H1 (cell line): ENCODE measurements at regions not wholly inside any gene's neighbourhood (a gene's known extent, or its start where the extent isn't known, plus 50 kb on each side); places are given as distances from the start of the nearest gene placed in this dataset.

Experiments used
- CTCF ChIA-PET: fragments of 300-600 bp; sonication (Branson Sonifier 250); formaldehyde crosslinking; loops from one replicate; lab custom pipeline; 2021; ENCODE audit not compliant: partially characterized antibody; lab: Charles Lee
- POLR2A ChIA-PET: fragments of 300-600 bp; sonication (Branson Sonifier 250); formaldehyde crosslinking; loops from one replicate; lab custom pipeline; 2021; ENCODE audit warnings: inconsistent platforms; ENCODE audit not compliant: partially characterized antibody; lab: Charles Lee
- DNase-seq, 2 experiments: peaks; one replicate each; pipeline versions ENCODE4 v3.0.0 to v3.0.0-alpha.2; 2010 to 2022; ENCODE audit warnings: low spot score in 2 of 2, low read depth in 1 of 2, mixed read lengths in 1 of 2
- FAIRE-seq: peaks from 2 replicates; lab custom pipeline; 2011; peaks lifted over from hg19 to GRCh38; lab: Jason Lieb, UNC
- H2AFZ ChIP-seq: 2 replicates; pipeline ENCODE4 v1.8.1; 2012; ENCODE audit warnings: low read length, inconsistent platforms
- H2AK5ac ChIP-seq: 2 replicates; pipeline ENCODE4 v1.6.1; 2013; ENCODE audit warnings: low read depth, low read length
- H2BK120ac ChIP-seq: replicated peaks from 2 replicates; pipeline ENCODE3; 2013; ENCODE audit warnings: low read depth, low read length, inconsistent platforms
- H2BK12ac ChIP-seq: 2 replicates; pipeline ENCODE4 v1.6.1; 2013; ENCODE audit warnings: low read depth, low read length
- H2BK15ac ChIP-seq: 2 replicates; pipeline ENCODE4 v1.6.1; 2013; ENCODE audit warnings: low read length
- H2BK20ac ChIP-seq: 2 replicates; pipeline ENCODE4 v1.6.1; 2013; ENCODE audit warnings: low read length
- H2BK5ac ChIP-seq: 2 replicates; pipeline ENCODE4 v1.6.1; 2013; ENCODE audit warnings: low read depth, low read length
- H3K14ac ChIP-seq: 2 replicates; pipeline ENCODE4 v1.6.1; 2013; ENCODE audit warnings: inconsistent platforms; ENCODE audit not compliant: insufficient read length
- H3K18ac ChIP-seq: 2 replicates; pipeline ENCODE4 v1.6.1; 2013; ENCODE audit warnings: low read length; ENCODE audit errors: extremely low read depth
- H3K23ac ChIP-seq: 2 replicates; pipeline ENCODE4 v1.6.1; 2013; ENCODE audit warnings: inconsistent platforms; ENCODE audit not compliant: insufficient read length
- H3K23me2 ChIP-seq: 2 replicates; pipeline ENCODE4 v1.6.1; 2013; ENCODE audit warnings: low read depth, low read length
- H3K27ac ChIP-seq: 2 replicates; pipeline ENCODE4 v1.6.1; 2011; ENCODE audit warnings: low read depth, low read length, inconsistent platforms
- H3K27me3 ChIP-seq, 4 experiments: replicated peaks in 1 of 4; 1 replicate in 1 of 4; 2 replicates in 3 of 4; pipeline versions ENCODE4 v1.6.1 to v1.8.1; 2011 to 2013; ENCODE audit warnings: low read length in 3 of 4, mild to moderate bottlenecking in 3 of 4, inconsistent platforms in 2 of 4, mixed read lengths in 2 of 4, moderate library complexity in 1 of 4; ENCODE audit not compliant: control insufficient read depth in 3 of 4, insufficient read depth in 3 of 4; ENCODE audit errors: extremely low read depth in 1 of 4
- H3K36me3 ChIP-seq, 4 experiments: 2 replicates each; pipeline versions ENCODE4 v1.6.1 to v1.8.1; 2011 to 2013; ENCODE audit warnings: mild to moderate bottlenecking in 4 of 4, low read length in 3 of 4, moderate library complexity in 2 of 4, control low read depth in 1 of 4, inconsistent platforms in 1 of 4; ENCODE audit not compliant: insufficient read depth in 4 of 4, control insufficient read depth in 2 of 4
- H3K4ac ChIP-seq: replicated peaks from 2 replicates; pipeline ENCODE3; 2013; ENCODE audit warnings: low read length, low read depth, mixed read lengths, inconsistent platforms; ENCODE audit not compliant: insufficient read length
- H3K4me1 ChIP-seq, 4 experiments: replicated peaks in 1 of 4; 1 replicate in 1 of 4; 2 replicates in 3 of 4; pipeline versions ENCODE4 v1.6.1 to v1.8.1; 2011 to 2013; ENCODE audit warnings: low read length in 3 of 4, inconsistent platforms in 2 of 4, mixed read lengths in 1 of 4; ENCODE audit not compliant: insufficient read depth in 4 of 4, control insufficient read depth in 3 of 4
- H3K4me2 ChIP-seq, 2 experiments: 2 replicates each; pipeline versions ENCODE4 v1.6.1 to v1.8.1; 2011 to 2013; ENCODE audit warnings: low read depth in 2 of 2, low read length in 2 of 2, control low read depth in 1 of 2, inconsistent platforms in 1 of 2, mild to moderate bottlenecking in 1 of 2; ENCODE audit not compliant: insufficient read depth in 1 of 2
- H3K4me3 ChIP-seq, 4 experiments: fragments of 200-600, 300-600 bp in 1 of 4; sonication (generic), shearing (Covaris generic), sonication (Bioruptor Twin) in 1 of 4; 2 replicates each; pipeline versions ENCODE4 v1.5.1 to v1.8.1; 2011 to 2016; ENCODE audit warnings: low read length in 4 of 4, low read depth in 3 of 4, control low read depth in 2 of 4, inconsistent platforms in 2 of 4, mild to moderate bottlenecking in 2 of 4, mixed read lengths in 1 of 4, moderate library complexity in 1 of 4; ENCODE audit not compliant: insufficient read depth in 2 of 4; ENCODE audit errors: extremely low read depth in 1 of 4
- H3K56ac ChIP-seq: replicated peaks from 2 replicates; pipeline ENCODE3; 2013; ENCODE audit warnings: low read depth, mild to moderate bottlenecking, mixed read lengths, low read length, inconsistent platforms; ENCODE audit not compliant: insufficient read length
- H3K79me1 ChIP-seq: 2 replicates; pipeline ENCODE4 v1.6.1; 2013; ENCODE audit warnings: low read depth, low read length, control low read depth
- H3K79me2 ChIP-seq, 2 experiments: 2 replicates each; pipeline versions ENCODE4 v1.6.1 to v1.8.1; 2012 to 2013; ENCODE audit warnings: low read length in 2 of 2, mild to moderate bottlenecking in 2 of 2, inconsistent platforms in 1 of 2; ENCODE audit not compliant: insufficient read depth in 2 of 2, control insufficient read depth in 1 of 2
- H3K9ac ChIP-seq, 4 experiments: replicated peaks in 1 of 4; 1 replicate in 1 of 4; 2 replicates in 3 of 4; pipeline versions ENCODE4 v1.6.1 to v1.8.1; 2011 to 2013; ENCODE audit warnings: low read depth in 3 of 4, low read length in 3 of 4, control low read depth in 2 of 4, mild to moderate bottlenecking in 2 of 4, moderate library complexity in 2 of 4, inconsistent platforms in 1 of 4; ENCODE audit errors: extremely low read depth in 1 of 4
- H3K9me3 ChIP-seq, 2 experiments: 2 replicates each; pipeline versions ENCODE4 v1.6.1 to v1.8.1; 2012 to 2013; ENCODE audit warnings: mild to moderate bottlenecking in 2 of 2, moderate library complexity in 2 of 2, control low read depth in 1 of 2, inconsistent platforms in 1 of 2, low read depth in 1 of 2, low read length in 1 of 2, mixed read lengths in 1 of 2; ENCODE audit not compliant: insufficient read depth in 2 of 2
- H4K20me1 ChIP-seq, 2 experiments: replicated peaks in 1 of 2; 2 replicates each; pipeline versions ENCODE3 to v1.8.1; 2011 to 2013; ENCODE audit warnings: inconsistent platforms in 2 of 2, low read length in 2 of 2, mild to moderate bottlenecking in 1 of 2; ENCODE audit not compliant: insufficient read depth in 2 of 2, control insufficient read depth in 1 of 2
- H4K5ac ChIP-seq: 2 replicates; pipeline ENCODE4 v1.6.1; 2013; ENCODE audit warnings: low read length, low read depth, mixed read lengths, inconsistent platforms; ENCODE audit not compliant: insufficient read length
- H4K8ac ChIP-seq: 2 replicates; pipeline ENCODE4 v1.8.0; 2013; ENCODE audit warnings: mild to moderate bottlenecking, moderate library complexity, low read length, inconsistent platforms; ENCODE audit not compliant: insufficient read depth; ENCODE audit errors: extremely low read depth
- H4K91ac ChIP-seq: replicated peaks from 2 replicates; pipeline ENCODE3; 2013; ENCODE audit warnings: low read length, mixed read lengths, inconsistent platforms; ENCODE audit not compliant: insufficient read length
- EZH2 ChIP-seq: fragments of 200-600 bp; sonication (generic); IDR thresholded peaks from 2 replicates; pipeline ENCODE4 v1.7.1; 2012; ENCODE audit warnings: low read depth, mild to moderate bottlenecking, moderate library complexity, low read length, inconsistent platforms; ENCODE audit not compliant: severe bottlenecking
- FOSL1 ChIP-seq: IDR thresholded peaks from 2 replicates; pipeline ENCODE4 v1.6.1; 2011; ENCODE audit warnings: mild to moderate bottlenecking, low read depth, low read length, moderate library complexity; ENCODE audit not compliant: insufficient read depth
- HDAC2 ChIP-seq, 2 experiments: fragments of 300-600 bp in 1 of 2; sonication (generic) in 1 of 2; IDR thresholded peaks; 2 replicates each; pipeline ENCODE4 v1.6.1; 2011 to 2012; ENCODE audit warnings: low read depth in 2 of 2, low read length in 2 of 2, mild to moderate bottlenecking in 2 of 2, moderate library complexity in 2 of 2, borderline replicate concordance in 1 of 2, inconsistent platforms in 1 of 2
- JUN ChIP-seq: IDR thresholded peaks from 2 replicates; pipeline ENCODE4 v1.6.1; 2011; ENCODE audit warnings: low read depth, mild to moderate bottlenecking, improper control_type of control experiment, low read length
- JUND ChIP-seq: IDR thresholded peaks from 2 replicates; pipeline ENCODE4 v1.6.1; 2011; ENCODE audit warnings: mild to moderate bottlenecking, improper control_type of control experiment, low read length
- KDM5A ChIP-seq: fragments of 200-600 bp; IDR thresholded peaks from 2 replicates; pipeline ENCODE4 v1.7.1; 2012; ENCODE audit warnings: mild to moderate bottlenecking, low read length, inconsistent platforms, mixed read lengths
- RAD21 ChIP-seq, 2 experiments: IDR thresholded peaks in 1 of 2; conservative IDR thresholded peaks in 1 of 2; 2 replicates each; pipeline ENCODE4 v1.6.1; 2011; ENCODE audit warnings: low read depth in 2 of 2, low read length in 2 of 2, improper control_type of control experiment in 1 of 2, inconsistent platforms in 1 of 2, mild to moderate bottlenecking in 1 of 2, moderate library complexity in 1 of 2
- RNF2 ChIP-seq: fragments of 200-900, 300-1000 bp; sonication (generic); IDR thresholded peaks from 2 replicates; pipeline ENCODE4 v1.7.1; 2016; ENCODE audit warnings: borderline replicate concordance, low read depth, mild to moderate bottlenecking, antibody characterized with exemption, low read length; ENCODE audit not compliant: poor library complexity, severe bottlenecking; ENCODE audit errors: missing control alignments
- TAF1 ChIP-seq: IDR thresholded peaks from 2 replicates; pipeline ENCODE4 v1.6.1; 2011; ENCODE audit warnings: mild to moderate bottlenecking, low read depth, low read length
- YY1 ChIP-seq: IDR thresholded peaks from 2 replicates; pipeline ENCODE4 v1.6.1; 2011; ENCODE audit warnings: low read depth, mild to moderate bottlenecking, low read length
- TF ChIP-seq, protein P1 (sequence below): IDR thresholded peaks from 2 replicates; pipeline ENCODE4 v1.6.1; 2012; ENCODE audit warnings: low read length, inconsistent platforms
- TF ChIP-seq, protein P2 (sequence below): IDR thresholded peaks from 2 replicates; pipeline ENCODE4 v1.6.1; 2011; ENCODE audit warnings: low read depth, mild to moderate bottlenecking, low read length; ENCODE audit not compliant: insufficient read depth

DNA sequence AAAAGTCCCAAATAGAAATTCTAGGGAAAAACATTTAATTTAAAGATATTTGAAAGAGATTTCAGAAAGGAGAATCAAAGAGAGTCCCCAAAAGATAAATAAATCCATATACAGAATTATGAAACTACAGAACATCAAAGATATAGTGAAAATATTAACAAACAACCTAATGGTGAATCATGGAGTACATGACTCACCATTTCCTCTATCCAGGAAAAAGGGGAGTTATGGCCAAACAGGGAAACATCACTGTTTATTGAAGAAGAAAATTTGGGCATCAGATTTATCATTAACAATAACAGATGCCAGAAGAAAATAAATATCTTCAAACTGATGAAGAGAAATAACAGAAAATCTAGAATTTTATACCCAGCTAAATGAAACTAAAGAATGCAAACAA lies 448.3 kb downstream of the CDH2 start:
- no peak overlapping the region for H2BK15ac ChIP-seq
- H3K23ac ChIP-seq, result no peak overlapping the region
- no peak overlapping the region for H2BK12ac ChIP-seq
- no peak overlapping the region for H2AFZ ChIP-seq
- H3K27ac ChIP-seq, result no peak overlapping the region
- no peak overlapping the region for H3K18ac ChIP-seq
- no peak overlapping the region for H3K14ac ChIP-seq
- H4K91ac ChIP-seq, result no peak overlapping the region
- no peaks in the 10 kb centered on the region for H3K79me1 ChIP-seq
- H3K79me2 ChIP-seq, result no peaks in the 10 kb centered on the region
- no peak overlapping the region for H2BK20ac ChIP-seq
- no peaks in the 10 kb centered on the region for H3K23me2 ChIP-seq
- FAIRE-seq, result no peak
- H4K20me1 ChIP-seq, result no peaks in the 10 kb centered on the region
- POLR2A ChIA-PET, result no interaction called here
- no peaks in the 10 kb centered on the region for H3K36me3 ChIP-seq
- H3K4ac ChIP-seq, result no peak overlapping the region
- H3K27me3 ChIP-seq, result no peaks in the 10 kb centered on the region
- H3K4me3 ChIP-seq, result no peak overlapping the region
- no peak overlapping the region for H3K56ac ChIP-seq
- H2BK120ac ChIP-seq, result no peak overlapping the region
- peaks cover 0 to 2% (median 0%) of the 10 kb centered on the region in 4 experiments; a peak in 1 of 7 replicates for H3K4me1 ChIP-seq
- H3K4me2 ChIP-seq, result no peak overlapping the region
- no peak for DNase-seq
- no peak overlapping the region for H2BK5ac ChIP-seq
- no peak overlapping the region for H4K5ac ChIP-seq
- CTCF ChIA-PET, result interaction anchor here (1.2 kb wide), 1 partner anchor 44 kb away, joined by 4 read pairs; no protein-coding TSS in a partner anchor
- no peak overlapping the region for H2AK5ac ChIP-seq
- no peak overlapping the region for H4K8ac ChIP-seq
- H3K9me3 ChIP-seq, result peaks cover 4 to 12% of the 10 kb centered on the region in 2 experiments; a peak in 2 of 4 replicates
- no peak overlapping the region for H3K9ac ChIP-seq
- TF ChIP-seq RNF2 (no peak), HDAC2 (IDR thresholded peaks at IDR 0.05; ENCODE audit: borderline replicate concordance in 1 of 2, low read depth in 2 of 2, low read length in 2 of 2) (no peak), TAF1 (no peak), JUN (no peak), FOSL1 (no peak), RAD21 (IDR thresholded peaks at IDR 0.05 in 1 of 2, conservative IDR thresholded peaks at IDR 0.05 in 1 of 2; ENCODE audit: low read depth in 2 of 2, low read length in 2 of 2) (no peak), JUND (no peak), YY1 (no peak), EZH2 (no peak), KDM5A (no peak)
- TF ChIP-seq, protein P1, sequence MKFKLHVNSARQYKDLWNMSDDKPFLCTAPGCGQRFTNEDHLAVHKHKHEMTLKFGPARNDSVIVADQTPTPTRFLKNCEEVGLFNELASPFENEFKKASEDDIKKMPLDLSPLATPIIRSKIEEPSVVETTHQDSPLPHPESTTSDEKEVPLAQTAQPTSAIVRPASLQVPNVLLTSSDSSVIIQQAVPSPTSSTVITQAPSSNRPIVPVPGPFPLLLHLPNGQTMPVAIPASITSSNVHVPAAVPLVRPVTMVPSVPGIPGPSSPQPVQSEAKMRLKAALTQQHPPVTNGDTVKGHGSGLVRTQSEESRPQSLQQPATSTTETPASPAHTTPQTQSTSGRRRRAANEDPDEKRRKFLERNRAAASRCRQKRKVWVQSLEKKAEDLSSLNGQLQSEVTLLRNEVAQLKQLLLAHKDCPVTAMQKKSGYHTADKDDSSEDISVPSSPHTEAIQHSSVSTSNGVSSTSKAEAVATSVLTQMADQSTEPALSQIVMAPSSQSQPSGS, result no peak
- TF ChIP-seq, protein P2, sequence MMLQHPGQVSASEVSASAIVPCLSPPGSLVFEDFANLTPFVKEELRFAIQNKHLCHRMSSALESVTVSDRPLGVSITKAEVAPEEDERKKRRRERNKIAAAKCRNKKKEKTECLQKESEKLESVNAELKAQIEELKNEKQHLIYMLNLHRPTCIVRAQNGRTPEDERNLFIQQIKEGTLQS, result no peak
